Hematopoietic multipotent progenitor cell treated with erythropoietin and hydrocortisone succinate and interleukin-3 and kit ligand, for 15 days (in vitro differentiated cells): ENCODE measurements at regions not wholly inside any gene's neighbourhood (a gene's known extent, or its start where the extent isn't known, plus 50 kb on each side); places are given as distances from the start of the nearest gene placed in this dataset.
"Not testable (repeated sequence)": the region's sequence is repeated elsewhere in the genome, so short reads cannot be mapped to it uniquely, and the experiment has no call there.

Experiments used
- DNase-seq: peaks from one replicate; pipeline ENCODE4 v3.0.0-alpha.2; 2015; ENCODE audit warnings: low spot score

DNA sequence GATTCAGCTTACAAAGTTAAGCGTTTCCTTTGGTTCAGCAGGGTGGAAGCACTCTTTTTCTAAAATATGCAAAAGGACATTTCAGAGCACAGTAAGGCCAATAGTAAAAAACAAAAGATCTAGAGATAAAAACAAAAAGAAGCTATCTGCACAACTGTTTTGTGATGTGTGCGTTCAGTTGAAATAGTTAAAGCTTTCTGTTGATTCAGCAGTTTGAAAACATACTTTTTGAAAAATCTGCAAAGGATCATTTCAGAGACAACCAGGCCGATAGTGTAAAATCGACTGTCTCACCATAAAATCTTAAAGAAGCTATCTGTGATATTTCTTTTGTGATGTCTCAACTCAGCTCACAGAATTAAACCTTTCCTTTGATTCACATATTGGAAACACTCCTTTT lies 300.0 kb upstream of the ALG10B start:
- no peak for DNase-seq

DNA sequence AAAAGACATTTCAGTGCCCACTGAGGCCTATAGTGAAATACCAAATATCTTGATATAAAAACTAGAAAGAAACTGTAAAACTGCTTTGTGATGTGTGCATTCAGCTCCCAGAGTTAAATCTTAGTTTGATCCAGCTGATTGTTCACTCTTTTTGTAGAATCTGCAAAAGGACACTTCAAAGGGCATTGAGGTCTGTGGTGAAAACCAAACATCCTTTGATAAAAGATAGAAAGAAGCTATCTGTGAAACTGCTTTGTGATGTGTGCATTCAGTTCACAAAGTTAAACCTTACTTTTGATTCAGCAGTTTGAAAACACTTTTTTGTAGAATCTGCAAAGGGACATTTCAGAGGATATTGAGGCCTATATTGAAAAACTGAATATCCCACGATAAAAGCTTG lies 290.7 kb upstream of the ALG10B start:
- no peak for DNase-seq

DNA sequence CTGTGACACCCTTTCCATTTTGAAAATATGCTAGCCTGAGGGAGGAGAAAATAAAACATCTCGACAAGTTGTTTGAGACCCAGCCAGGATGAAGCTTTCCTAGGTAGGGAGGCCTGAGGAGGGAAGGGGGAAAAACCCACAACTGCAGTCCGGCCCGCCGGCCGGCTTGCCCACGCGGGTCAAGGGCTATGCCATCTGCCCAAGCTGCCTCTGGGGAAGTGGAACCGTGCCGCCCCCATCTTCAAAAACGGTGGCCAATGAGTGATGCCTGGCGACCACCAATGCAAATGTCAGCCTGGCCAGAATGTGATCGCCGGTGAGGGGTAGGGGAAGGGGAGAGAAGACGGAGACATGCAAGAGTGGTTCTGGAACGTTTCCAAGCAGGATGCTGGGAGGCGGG lies 263.5 kb upstream of the ALG10B start:
- DNase-seq: no peak

DNA sequence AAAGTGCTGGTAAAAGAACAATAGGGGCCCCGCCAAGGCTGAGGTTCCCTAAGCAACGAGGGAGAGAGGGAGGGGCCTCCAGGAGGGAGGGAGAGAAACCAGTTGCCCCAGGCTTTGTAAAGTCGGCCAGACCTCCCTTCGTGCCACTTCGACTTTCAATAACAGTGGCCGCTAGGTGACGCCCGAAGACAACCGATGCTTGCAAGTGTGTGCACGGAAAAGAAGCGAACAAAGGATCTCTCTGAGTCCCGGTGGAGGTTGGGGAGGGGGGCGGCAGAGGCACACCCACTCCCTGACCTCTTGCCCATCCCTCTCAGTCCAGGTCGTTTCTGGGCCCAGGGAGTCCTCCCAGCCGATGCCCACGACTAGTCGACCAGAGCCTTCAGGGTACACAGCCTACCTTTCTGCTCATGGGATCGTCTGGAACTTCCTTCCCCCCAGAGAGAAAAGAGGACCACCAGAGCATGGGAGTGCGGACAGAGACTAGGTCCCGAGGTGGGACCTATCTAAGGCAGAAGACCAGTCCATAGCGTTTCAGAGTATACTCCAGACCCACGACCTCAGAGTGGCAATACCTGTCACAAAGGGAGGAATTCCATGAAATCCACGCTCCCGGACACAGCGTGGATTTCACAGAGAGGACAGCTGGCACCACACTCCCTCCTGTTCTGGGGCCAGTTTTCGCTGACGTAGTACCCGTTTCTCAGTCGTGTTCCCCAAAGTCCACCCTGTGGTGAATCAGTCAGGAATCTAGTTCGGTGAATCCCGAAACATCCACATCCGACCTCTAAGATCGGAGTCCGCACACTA lies 262.7 kb upstream of the ALG10B start:
- DNase-seq: no peak

DNA sequence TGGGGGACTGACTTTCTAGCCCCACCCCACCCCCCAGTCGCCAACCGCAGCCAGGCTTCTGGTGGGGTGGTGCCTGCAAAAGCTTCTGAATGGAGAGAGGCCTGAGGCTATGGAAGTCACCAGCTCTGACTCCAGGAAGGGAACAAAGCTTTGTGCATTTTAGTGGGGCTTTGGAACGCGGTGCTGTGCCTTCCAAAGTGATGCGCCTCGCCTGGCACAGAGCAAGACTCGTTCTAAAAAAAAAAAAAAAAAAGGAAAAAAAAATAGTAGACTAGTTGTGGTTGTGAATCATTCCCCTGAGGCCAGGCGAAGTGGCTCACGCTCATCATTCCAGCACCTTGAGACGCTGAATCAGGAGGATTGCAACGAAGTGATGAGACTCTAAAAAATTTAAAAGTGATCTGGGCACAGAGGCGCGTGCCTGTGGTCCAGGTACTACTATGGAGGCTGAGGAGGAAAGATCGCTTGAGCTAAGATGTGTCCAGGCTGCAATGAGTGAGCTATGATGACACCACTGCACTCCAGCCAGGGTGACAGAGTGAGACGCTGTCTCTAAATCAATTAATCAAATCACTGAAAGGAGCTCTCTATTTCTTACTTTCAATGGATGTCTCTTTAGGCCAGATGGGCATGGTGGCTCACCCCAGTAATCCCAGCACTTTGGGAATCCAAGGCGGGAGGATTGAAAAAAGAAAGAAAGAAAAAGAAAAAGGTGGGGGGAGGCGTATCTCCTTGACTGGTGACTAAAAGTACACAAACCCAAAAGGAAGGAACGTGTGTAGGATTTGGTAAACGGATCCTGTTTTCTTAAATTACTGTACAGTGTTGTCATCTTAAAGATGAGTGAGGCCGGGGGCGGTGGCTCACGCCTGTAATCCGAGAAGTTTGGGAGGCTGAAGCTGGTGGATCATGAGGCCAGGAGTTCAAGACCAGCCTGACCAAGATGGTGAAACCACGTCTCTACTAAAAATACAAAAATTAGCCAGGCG lies 259.6 kb upstream of the ALG10B start:
- no peak for DNase-seq

DNA sequence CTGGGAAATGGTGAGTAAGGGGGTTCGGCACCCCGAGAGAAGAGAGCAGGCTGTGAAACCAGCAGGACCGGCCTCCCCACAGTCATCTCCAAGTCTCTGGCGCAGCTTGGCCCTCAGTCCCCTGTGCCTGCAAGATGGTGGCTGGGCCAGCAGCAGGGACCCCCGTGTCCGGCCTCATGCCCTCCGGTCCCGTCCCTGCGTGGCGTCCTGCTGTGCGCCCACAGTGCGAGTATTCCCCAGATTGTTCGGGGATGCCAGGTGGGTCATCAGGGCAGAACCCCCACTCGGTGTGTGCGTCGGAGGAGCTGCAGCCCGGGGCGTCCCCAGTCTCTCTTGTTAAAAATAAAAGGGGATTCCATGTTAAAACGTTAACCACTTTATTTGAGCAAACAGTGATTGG lies 216.9 kb upstream of the ALG10B start:
- DNase-seq: no peak

DNA sequence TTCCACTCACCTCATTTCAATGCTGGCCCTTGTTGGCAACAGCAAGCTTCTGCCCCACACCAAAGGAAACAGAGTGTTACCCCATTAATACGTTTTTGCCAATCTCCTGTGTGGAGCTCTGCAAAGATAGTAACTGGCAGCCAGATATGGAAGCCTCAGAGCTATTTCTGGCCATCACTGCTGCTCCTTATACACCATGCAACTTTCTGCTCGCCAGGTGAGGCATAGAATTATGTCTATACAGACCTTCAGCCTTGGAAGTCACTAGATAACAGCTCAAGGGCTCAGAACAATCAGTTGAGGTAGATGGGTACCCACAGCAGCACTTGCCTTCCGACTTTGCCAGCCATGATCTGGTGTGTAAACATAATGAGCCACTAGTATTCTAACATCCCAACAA lies 214.8 kb upstream of the ALG10B start:
- DNase-seq: no peak

DNA sequence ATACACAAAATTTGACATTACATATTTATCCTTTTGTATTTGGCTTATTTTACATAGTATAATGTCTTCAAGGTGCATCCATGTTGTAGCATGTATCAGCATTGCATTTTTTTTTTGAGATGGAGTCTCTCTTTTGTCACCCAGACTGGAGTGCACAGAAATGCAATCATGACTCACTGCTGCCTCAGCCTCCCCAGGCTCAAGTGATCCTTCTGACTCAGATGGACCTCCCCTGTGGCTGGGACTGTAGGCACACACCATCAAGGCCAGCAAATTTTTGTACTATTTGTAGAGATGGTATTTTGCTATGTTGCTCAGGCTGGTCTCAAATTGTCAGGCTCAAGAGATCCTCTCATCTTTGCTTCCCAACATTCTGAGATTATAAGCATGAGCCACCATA lies 214.4 kb upstream of the ALG10B start:
- no peak for DNase-seq

DNA sequence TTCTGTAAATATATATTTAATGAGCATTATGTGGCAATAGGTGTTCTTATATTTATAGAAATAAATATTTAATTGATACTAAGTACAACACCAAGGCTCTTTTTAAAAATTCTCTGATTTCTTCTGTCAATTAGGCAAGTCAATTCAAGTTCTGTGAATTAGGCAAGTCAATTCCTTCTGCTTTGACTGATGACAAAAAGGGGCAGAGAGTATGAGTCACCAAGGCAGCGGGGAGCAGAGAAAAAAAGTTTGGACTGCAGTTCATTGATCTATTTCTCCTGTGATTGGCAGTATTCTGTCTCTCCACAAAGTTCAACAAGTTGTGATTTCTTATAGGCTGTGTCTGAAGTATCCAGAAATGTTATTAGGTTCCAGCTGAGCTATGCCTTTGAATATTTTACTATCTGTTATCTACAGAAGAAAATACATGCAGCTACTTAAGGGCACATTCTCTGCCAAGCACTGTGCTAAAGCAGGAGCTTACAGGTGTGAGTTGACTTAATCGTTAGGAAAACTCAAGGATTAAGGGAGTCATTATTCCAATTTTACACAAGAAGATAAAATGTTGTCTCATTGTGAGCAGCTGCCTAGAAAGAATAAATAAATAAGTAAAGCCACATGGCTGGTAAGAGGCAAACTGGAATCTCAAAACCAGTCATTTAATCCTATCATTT lies 206.4 kb upstream of the ALG10B start:
- no peak for DNase-seq

DNA sequence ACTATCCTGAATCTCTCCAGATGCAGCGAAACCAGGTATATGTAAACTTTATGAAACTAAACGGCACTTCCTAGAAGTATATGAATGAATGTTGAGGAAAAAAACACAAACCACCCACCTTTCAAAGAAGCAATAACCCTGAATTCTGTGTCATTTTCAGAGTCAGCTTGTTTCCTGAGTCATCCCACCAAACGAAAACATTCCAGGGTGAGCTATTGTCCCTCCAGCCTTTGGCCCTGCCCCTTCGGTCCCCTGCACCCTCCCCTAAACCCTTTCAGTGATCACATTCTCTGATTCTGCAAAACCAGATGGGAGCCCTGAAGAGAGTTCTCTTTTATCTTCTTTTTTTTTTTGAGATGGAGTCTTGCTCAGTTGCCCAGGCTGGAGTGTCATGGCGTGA lies 202.6 kb upstream of the ALG10B start:
- DNase-seq: no peak

DNA sequence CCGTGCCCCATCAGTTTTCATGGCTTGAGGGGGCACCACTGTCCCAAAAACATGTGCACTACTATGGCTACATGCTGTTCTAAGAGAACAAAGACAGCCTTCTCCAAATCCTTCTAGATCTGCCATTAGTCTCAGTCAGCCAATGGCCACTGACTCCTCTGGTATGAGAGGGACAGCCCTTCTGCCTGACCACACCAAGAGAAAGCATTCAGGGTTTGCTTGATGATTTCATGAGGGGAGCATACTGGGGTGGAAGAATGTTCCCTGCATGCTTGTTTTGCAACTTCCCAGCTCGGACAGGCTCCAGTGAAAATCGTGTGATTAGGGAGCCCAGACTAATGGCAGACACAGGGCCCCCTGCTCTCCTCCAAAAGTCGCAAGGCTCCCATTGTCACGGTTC lies 199.6 kb upstream of the ALG10B start:
- no peak for DNase-seq

DNA sequence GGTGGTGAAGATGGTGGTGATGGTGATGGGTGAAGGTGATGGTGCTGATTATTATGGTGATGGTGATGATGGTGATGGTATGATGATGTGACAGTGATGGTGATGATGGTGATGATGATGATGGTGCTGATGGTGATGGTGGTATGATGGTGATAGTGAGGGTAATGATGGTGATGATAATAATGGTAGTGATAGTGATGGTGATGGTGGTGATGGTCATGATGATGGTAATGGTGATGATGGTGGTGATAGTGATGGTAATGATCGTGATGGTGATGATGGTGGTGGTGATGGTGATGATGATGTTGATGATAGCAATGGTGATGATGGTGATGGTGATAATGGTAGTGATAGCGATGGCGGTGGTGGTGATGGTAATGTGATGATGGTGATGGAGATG lies 197.9 kb upstream of the ALG10B start:
- no peak for DNase-seq

DNA sequence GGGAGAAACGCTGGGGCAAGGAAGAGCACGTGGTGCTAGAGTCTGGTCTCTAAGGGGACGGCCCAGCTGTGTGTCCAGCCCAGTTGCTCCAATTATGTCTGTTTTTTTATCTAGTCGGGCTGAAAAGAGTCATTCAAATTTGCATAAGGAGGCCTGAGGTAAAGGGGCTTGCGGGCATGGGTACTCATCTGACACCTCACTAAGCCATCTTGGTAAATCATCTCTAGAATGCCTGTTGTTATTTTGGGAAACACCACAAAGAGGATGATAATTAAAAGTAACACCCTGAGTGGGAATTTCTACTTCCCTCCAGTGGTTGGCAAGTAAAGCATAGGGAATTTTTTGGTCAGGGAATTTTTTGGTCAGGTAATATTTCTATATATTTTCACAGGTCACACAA lies 196.1 kb upstream of the ALG10B start:
- no peak for DNase-seq

DNA sequence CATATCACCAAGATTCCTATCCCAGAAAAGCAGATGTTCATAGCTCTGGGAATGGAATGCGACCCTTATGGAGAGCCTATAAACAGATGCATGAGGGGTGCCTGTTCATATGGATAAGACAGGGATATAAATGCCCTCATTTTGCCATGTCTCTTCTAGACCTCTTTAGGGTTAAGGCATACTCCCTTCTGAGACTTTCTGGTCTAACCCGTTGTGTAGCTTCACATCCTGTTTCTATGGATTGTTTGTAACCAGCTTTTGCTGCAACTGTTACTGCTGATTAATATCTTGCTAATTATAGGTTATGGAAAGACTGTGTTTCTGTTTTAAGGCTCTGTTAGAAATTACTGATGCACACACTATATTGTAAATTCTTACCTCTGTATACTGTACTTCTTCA lies 193.5 kb upstream of the ALG10B start:
- DNase-seq: not testable (repeated sequence)

DNA sequence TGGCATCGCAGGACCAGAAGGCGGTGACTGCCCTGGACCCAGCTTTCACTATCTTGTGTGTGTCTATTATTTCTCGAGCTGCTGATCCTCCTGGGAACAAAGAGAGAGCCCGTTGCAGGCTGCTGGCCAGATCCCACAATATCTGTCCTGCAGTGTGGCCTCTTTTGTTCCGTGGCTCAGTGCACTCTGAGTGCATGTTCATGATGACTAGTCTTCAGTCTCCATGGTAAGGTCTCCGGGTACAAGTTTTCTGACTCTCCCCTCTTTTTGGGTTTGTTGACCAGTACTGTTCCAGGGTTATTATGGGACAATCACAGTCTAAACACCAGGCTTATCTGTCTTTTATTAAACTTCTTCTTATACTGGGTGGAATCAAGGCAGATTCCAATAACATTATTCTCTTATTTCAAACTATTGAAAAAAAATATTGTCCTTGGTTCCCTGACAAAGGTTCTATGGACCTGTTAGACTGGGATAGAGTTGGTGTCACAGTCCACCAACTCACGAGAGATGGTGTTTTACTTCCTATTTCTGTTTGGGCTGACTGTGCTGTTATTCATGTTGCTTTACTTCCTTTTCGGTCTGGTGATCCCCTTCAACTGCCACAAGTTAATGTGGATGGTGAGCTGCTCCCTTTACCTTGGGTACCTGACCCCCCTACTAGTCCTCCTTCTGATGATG lies 192.9 kb upstream of the ALG10B start:
- no peak for DNase-seq

DNA sequence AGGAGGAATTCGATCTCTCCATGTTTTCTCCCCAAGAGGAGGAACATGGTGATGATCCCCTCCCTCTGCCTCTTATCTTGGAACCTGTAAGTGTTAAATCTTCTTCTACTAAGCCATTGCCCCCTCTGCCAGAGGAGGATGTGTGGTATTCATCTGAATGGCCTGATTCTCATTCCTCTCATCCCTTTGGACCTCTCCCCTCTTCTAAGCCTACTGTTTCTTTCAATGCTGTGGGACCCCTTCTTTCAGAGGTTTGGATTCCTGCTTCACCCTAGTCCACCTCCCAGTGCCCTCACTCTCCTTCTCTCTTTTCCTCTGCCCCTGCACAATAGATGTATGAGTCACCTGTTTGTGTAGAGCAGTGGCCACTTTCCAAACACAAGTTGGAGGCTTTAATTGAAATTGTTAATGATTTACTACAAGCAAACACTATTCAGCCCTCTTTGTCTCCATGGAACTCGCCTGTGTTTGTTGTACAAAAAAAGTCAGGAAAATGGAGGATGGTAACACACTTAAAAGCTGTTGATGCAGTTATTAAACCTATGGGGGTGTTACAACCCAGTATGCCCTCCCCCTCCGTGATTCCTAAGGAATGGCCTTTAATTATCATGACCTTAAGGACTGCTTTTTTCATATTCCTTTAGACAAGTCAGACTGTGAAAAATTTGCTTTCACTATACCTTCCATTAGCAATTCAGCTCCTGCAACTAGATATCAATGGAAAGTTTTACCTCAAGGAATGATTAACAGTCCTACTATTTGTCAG lies 192.1 kb upstream of the ALG10B start:
- DNase-seq: no peak

DNA sequence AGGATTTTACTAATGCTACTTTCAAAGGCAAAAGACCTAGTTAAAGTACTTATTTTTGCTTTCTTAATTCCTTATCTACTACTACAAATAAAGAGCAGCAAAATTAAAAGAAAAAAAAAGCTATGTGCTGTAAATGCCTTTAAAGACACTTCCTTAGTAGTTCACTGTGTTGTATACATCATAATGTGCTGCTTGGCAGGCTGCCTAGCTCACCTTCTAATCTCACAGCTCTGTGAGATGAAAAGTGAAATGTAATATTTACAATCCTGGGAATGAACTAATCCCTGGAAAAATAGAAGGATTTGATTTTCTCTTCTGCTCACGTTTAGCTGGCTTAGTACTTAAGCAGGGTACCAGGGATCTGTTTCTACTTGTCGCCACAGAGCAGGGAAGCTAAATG lies 184.4 kb upstream of the ALG10B start:
- DNase-seq: no peak

DNA sequence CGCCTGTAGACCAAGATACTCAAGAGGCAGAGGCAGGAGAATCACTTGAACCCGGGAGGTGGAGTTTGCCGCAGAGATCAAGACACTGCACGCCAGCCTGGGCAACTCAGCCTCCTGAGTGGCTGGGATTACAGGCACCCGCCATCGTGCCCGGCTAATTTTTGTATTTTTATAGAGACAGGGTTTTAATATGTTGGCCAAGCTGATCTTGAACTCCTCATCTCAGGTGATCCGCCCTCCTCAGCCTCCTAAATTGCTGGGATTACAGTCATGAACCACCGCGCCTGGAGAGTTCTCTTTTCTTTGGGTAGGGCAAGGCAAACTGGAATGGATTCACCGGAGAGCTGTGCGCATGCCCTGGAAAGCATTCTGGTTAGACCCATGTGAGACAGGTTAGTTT lies 179.3 kb upstream of the ALG10B start:
- no peak for DNase-seq

DNA sequence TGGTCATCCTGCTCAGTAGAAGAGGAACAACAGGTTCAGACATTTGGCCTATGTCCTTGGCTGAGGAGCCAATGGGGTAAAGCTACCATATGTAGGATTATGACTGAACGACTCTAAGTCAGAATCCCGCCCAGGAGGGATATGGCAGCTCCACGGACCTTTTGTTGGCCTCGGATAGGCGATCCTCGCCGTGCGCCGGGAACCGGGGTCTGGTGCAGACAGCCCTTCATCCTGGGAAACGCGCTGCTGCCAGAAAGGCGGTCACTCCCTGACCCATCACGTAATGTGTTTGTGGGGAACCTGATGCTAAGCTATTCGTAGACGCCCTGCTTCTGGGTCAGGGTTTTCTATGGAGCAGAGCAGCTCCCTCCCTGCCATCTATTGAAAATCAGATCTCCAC lies 178.9 kb upstream of the ALG10B start:
- DNase-seq: no peak

DNA sequence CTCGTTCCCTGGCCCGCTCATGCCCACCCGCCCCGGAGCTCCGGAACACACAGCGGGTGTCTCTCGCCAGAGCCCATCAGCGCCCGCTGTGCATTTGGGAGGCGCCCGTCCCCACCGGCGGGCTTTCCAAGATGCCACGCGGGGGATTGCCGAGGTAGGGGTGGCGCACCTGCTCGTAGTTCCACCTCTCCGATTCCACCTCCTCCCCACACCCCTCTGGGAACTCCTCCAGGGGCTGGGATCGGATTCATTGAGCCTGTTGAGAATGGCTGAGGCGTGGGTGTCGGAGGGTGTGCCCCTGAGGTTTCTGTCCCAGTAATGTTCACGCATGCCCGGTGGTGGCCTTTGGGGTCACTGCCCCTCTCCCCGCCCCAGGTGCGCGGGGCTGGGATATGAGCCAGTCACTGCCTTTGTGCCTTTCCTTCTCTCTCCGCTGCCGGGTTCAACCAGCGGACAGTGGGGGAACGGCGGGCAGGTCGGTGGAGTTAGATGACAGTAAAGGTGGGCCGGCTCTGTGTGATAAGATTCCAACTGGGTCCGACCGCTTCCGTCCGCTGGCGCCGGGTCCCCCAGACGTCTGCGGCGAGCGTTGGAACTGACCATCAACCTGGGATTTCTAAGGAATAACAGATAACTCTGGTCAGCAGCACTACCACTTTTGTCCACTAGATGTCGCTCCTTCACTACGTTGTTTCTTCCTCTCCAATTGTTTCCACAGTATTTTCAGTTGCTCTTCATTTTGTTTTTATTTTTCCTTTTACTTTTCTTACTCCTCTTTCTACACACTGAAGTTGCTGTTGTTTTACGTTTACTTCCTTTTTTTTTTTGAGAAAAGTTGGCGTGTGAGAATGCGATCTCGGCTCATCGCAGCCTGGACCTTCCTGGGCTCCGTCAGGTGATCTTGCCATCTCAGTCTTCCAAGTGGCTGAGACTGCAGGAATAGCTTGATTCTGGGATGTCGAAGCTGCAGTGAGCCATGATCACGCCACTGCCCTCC lies 178.1 kb upstream of the ALG10B start:
- peak; percentile 57 for DNase-seq
